HEK293 (cell line): ENCODE measurements at regions not wholly inside any gene's neighbourhood (a gene's known extent, or its start where the extent isn't known, plus 50 kb on each side); places are given as distances from the start of the nearest gene placed in this dataset.

Experiments used
- CTCF ChIA-PET: fragments of 350-600 bp; formaldehyde crosslinking; extraction: SDS; loops from one replicate; lab custom pipeline; 2021; ENCODE audit warnings: antibody characterized with exemption; lab: Yijun Ruan, JAX
- POLR2A ChIA-PET: fragments of 300-600 bp; formaldehyde crosslinking; extraction: SDS; loops from one replicate; lab custom pipeline; 2020; ENCODE audit warnings: antibody characterized with exemption, inconsistent platforms; lab: Yijun Ruan, JAX
- H3K27ac ChIP-seq: fragments of 200-500 bp; sonication (Bioruptor generic); 2 replicates; pipeline ENCODE4 v1.5.1; 2014; ENCODE audit warnings: low read depth, low read length, control low read depth, inconsistent platforms; ENCODE audit errors: extremely low read depth
- H3K36me3 ChIP-seq, 2 experiments: fragments of 200-500 bp in 1 of 2; sonication (Bioruptor generic) in 1 of 2; 1 replicate in 1 of 2; 2 replicates in 1 of 2; pipeline ENCODE4 v1.5.1; 2014 to 2017; ENCODE audit warnings: inconsistent platforms in 2 of 2, low read length in 2 of 2; ENCODE audit not compliant: control insufficient read depth in 2 of 2, insufficient read depth in 1 of 2
- H3K4me1 ChIP-seq: fragments of 200-500 bp; sonication (Bioruptor generic); 2 replicates; pipeline ENCODE4 v1.5.1; 2014; ENCODE audit warnings: mild to moderate bottlenecking, low read length, inconsistent platforms; ENCODE audit not compliant: control insufficient read depth, insufficient read depth
- H3K4me3 ChIP-seq: 2 replicates; pipeline ENCODE4 v1.5.1; 2011; ENCODE audit warnings: low read depth, mild to moderate bottlenecking, control low read depth, low read length, moderate library complexity
- H3K9me3 ChIP-seq: fragments of 200-500 bp; sonication (Bioruptor generic); 2 replicates; pipeline ENCODE4 v1.5.1; 2014; ENCODE audit warnings: low read depth, low read length, inconsistent platforms; ENCODE audit not compliant: control insufficient read depth, insufficient read depth
- BCL11A ChIP-seq: fragments of 450-650 bp; formaldehyde crosslinking; IDR thresholded peaks from 2 replicates; pipeline ENCODE4 v1.5.1; 2016; ENCODE audit warnings: low read depth, missing biosample characterization, missing genetic modification characterization
- ELK4 ChIP-seq: IDR thresholded peaks from 2 replicates; pipeline ENCODE4 v1.6.1; 2011; ENCODE audit warnings: mild to moderate bottlenecking, low read depth, low read length, borderline replicate concordance
- GLI2 ChIP-seq: fragments of 450-650 bp; formaldehyde crosslinking; IDR thresholded peaks from 2 replicates; pipeline ENCODE4; 2017; ENCODE audit warnings: missing biosample characterization, missing genetic modification characterization, low read depth, borderline replicate concordance
- IKZF3 ChIP-seq: fragments of 450-650 bp; IDR thresholded peaks from 2 replicates; pipeline ENCODE4 v1.5.0; 2018; ENCODE audit warnings: missing biosample characterization, mild to moderate bottlenecking, missing genetic modification characterization, moderate library complexity
- MYNN ChIP-seq: fragments of 450-650 bp; formaldehyde crosslinking; IDR thresholded peaks from 2 replicates; pipeline ENCODE4 v1.5.1; 2016; ENCODE audit warnings: missing biosample characterization, missing genetic modification characterization, borderline replicate concordance
- OSR2 ChIP-seq: fragments of 450-650 bp; formaldehyde crosslinking; IDR thresholded peaks from 2 replicates; pipeline ENCODE4 v1.5.1; 2016; ENCODE audit warnings: missing biosample characterization, missing genetic modification characterization
- REPIN1 ChIP-seq: fragments of 450-650 bp; formaldehyde crosslinking; IDR thresholded peaks from 2 replicates; pipeline ENCODE4 v1.5.1; 2017; ENCODE audit warnings: missing biosample characterization, missing genetic modification characterization, low read depth
- REST ChIP-seq: fragments of 450-650 bp; formaldehyde crosslinking; IDR thresholded peaks from 2 replicates; pipeline ENCODE4 v1.5.1; 2016; ENCODE audit warnings: missing biosample characterization, missing genetic modification characterization
- SCRT2 ChIP-seq: fragments of 450-650 bp; formaldehyde crosslinking; IDR thresholded peaks from 2 replicates; pipeline ENCODE4 v1.5.1; 2016; ENCODE audit warnings: missing biosample characterization, missing genetic modification characterization
- ZBTB49 ChIP-seq: fragments of 450-650 bp; formaldehyde crosslinking; IDR thresholded peaks from 2 replicates; pipeline ENCODE4 v1.5.1; 2016; ENCODE audit warnings: missing biosample characterization, missing genetic modification characterization, low read depth
- ZBTB7A ChIP-seq: fragments of 450-650 bp; formaldehyde crosslinking; IDR thresholded peaks from 2 replicates; pipeline ENCODE4 v1.5.1; 2016; ENCODE audit warnings: low read depth, missing biosample characterization, missing genetic modification characterization
- ZFP41 ChIP-seq: fragments of 450-650 bp; formaldehyde crosslinking; IDR thresholded peaks from 2 replicates; pipeline ENCODE4 v1.5.1; 2016; ENCODE audit warnings: missing biosample characterization, missing genetic modification characterization, borderline replicate concordance
- ZNF132 ChIP-seq: fragments of 450-650 bp; formaldehyde crosslinking; IDR thresholded peaks from 2 replicates; pipeline ENCODE4 v1.5.1; 2017; ENCODE audit warnings: missing biosample characterization, missing genetic modification characterization, borderline replicate concordance
- ZNF175 ChIP-seq: fragments of 450-650 bp; formaldehyde crosslinking; IDR thresholded peaks from 2 replicates; pipeline ENCODE4 v1.5.1; 2016; ENCODE audit warnings: missing biosample characterization, missing genetic modification characterization
- ZNF248 ChIP-seq: fragments of 450-650 bp; formaldehyde crosslinking; IDR thresholded peaks from 2 replicates; pipeline ENCODE4 v1.5.1; 2017; ENCODE audit warnings: missing biosample characterization, missing genetic modification characterization
- ZNF292 ChIP-seq: fragments of 450-650 bp; formaldehyde crosslinking; IDR thresholded peaks from 2 replicates; pipeline ENCODE4 v1.5.1; 2016; ENCODE audit warnings: low read depth, missing biosample characterization, missing genetic modification characterization, borderline replicate concordance
- ZNF433 ChIP-seq: fragments of 450-650 bp; formaldehyde crosslinking; IDR thresholded peaks from 2 replicates; pipeline ENCODE4 v1.5.1; 2016; ENCODE audit warnings: missing biosample characterization, missing genetic modification characterization, low read depth
- ZNF544 ChIP-seq: fragments of 450-650 bp; formaldehyde crosslinking; IDR thresholded peaks from 2 replicates; pipeline ENCODE4 v1.5.0; 2017; ENCODE audit warnings: missing biosample characterization, missing genetic modification characterization
- ZNF549 ChIP-seq: fragments of 450-650 bp; IDR thresholded peaks from 2 replicates; pipeline ENCODE4 v1.5.1; 2018; ENCODE audit warnings: missing biosample characterization, missing genetic modification characterization, mild to moderate bottlenecking, inconsistent platforms, moderate library complexity
- ZNF558 ChIP-seq: fragments of 450-650 bp; formaldehyde crosslinking; IDR thresholded peaks from 2 replicates; pipeline ENCODE4 v1.5.1; 2016; ENCODE audit warnings: missing biosample characterization, missing genetic modification characterization
- ZNF626 ChIP-seq: fragments of 450-650 bp; sonication (Bioruptor Pico); formaldehyde crosslinking; IDR thresholded peaks from 2 replicates; pipeline ENCODE4 v1.5.1; 2018; ENCODE audit warnings: missing biosample characterization, missing genetic modification characterization, inconsistent platforms
- ZNF777 ChIP-seq: fragments of 450-650 bp; formaldehyde crosslinking; IDR thresholded peaks from 2 replicates; pipeline ENCODE4 v1.5.1; 2017; ENCODE audit warnings: missing biosample characterization, missing genetic modification characterization, borderline replicate concordance
- ZNF791 ChIP-seq: fragments of 450-650 bp; formaldehyde crosslinking; IDR thresholded peaks from 2 replicates; pipeline ENCODE4 v1.5.1; 2016; ENCODE audit warnings: missing biosample characterization, missing genetic modification characterization
- ZNF792 ChIP-seq: fragments of 450-650 bp; formaldehyde crosslinking; IDR thresholded peaks from 2 replicates; pipeline ENCODE4 v1.5.1; 2016; ENCODE audit warnings: missing biosample characterization, missing genetic modification characterization
- ZSCAN30 ChIP-seq: fragments of 450-650 bp; IDR thresholded peaks from 2 replicates; pipeline ENCODE4 v1.5.1; 2018; ENCODE audit warnings: missing biosample characterization, mild to moderate bottlenecking, missing genetic modification characterization, moderate library complexity
- ZXDB ChIP-seq: fragments of 450-650 bp; formaldehyde crosslinking; IDR thresholded peaks from 2 replicates; pipeline ENCODE4 v1.5.1; 2016; ENCODE audit warnings: missing biosample characterization, missing genetic modification characterization
- TF ChIP-seq, protein P1 (sequence below): fragments of 450-650 bp; formaldehyde crosslinking; IDR thresholded peaks from 2 replicates; pipeline ENCODE4 v1.5.1; 2016; ENCODE audit warnings: missing biosample characterization, missing genetic modification characterization

GRCh38 chr14:34065236-34065635, 114.4 kb upstream of the EGLN3 start:
- Histone ChIP-seq H3K4me3 (no peak overlapping the region), H3K9me3 (no peaks in the 10 kb centered on the region), H3K27ac (no peak overlapping the region), H3K36me3 (no peaks in the 10 kb centered on the region), H3K4me1 (peaks cover 7% of the 10 kb centered on the region)
- CTCF ChIA-PET, result no interaction called here
- POLR2A ChIA-PET, result no interaction called here
- TF ChIP-seq OSR2 (tag by site-specific recombination) (no peak), ZNF132 (no peak), ZNF626 (tag by site-specific recombination) (no peak), ZSCAN30 (no peak), ZNF544 (tag by site-specific recombination) (no peak), ZNF175 (tag by site-specific recombination) (no peak), BCL11A (no peak), REST (no peak), ELK4 (no peak), ZBTB7A (tag by site-specific recombination) (no peak), SCRT2 (tag by site-specific recombination) (no peak), MYNN (tag by site-specific recombination) (no peak), ZNF248 (tag by site-specific recombination) (no peak)
- TF ChIP-seq, protein P1, sequence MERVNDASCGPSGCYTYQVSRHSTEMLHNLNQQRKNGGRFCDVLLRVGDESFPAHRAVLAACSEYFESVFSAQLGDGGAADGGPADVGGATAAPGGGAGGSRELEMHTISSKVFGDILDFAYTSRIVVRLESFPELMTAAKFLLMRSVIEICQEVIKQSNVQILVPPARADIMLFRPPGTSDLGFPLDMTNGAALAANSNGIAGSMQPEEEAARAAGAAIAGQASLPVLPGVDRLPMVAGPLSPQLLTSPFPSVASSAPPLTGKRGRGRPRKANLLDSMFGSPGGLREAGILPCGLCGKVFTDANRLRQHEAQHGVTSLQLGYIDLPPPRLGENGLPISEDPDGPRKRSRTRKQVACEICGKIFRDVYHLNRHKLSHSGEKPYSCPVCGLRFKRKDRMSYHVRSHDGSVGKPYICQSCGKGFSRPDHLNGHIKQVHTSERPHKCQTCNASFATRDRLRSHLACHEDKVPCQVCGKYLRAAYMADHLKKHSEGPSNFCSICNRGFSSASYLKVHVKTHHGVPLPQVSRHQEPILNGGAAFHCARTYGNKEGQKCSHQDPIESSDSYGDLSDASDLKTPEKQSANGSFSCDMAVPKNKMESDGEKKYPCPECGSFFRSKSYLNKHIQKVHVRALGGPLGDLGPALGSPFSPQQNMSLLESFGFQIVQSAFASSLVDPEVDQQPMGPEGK (tag by site-specific recombination), result no peak

DNA sequence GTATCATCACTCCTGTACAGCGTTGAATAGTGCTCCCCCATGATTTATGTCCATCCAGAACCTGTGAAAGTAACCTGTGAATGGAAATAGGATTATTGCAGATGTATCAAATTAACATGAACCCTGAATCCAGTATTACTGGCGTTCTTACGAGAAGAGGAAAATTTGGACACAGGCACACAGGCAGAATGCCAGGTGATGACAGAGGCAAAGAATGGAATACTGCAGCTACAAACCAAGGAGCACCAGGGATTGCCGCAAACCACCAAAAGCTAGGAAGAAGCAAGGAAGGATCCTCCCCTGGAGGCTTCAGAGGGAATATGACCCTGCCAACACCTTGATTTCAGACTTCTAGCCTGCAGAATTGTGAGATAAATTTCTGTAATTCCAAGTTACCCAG, 113.5 kb upstream of the EGLN3 start:
- no peak for TF ChIP-seq IKZF3 (tag by site-specific recombination)
- TF ChIP-seq ZNF558, result no peak
- TF ChIP-seq ZNF433, result no peak
- TF ChIP-seq ZNF791 (tag by site-specific recombination), result no peak
- TF ChIP-seq ZNF777 (tag by site-specific recombination), result no peak
- no peak for TF ChIP-seq ZBTB49 (tag by site-specific recombination)
- no peak for TF ChIP-seq ZNF292
- no peak for TF ChIP-seq REPIN1 (tag by site-specific recombination)
- TF ChIP-seq ZNF549 (tag by site-specific recombination), result no peak
- no peak for TF ChIP-seq ZFP41 (tag by site-specific recombination)
- TF ChIP-seq ZXDB (tag by site-specific recombination), result no peak
- TF ChIP-seq GLI2 (tag by site-specific recombination), result no peak
- no peak for TF ChIP-seq ZNF792 (tag by site-specific recombination)
- no peaks in the 10 kb centered on the region for H3K9me3 ChIP-seq
- no peaks in the 10 kb centered on the region for H3K36me3 ChIP-seq
- no peak overlapping the region for H3K4me3 ChIP-seq
- POLR2A ChIA-PET, result no interaction called here
- CTCF ChIA-PET, result no interaction called here
- no peak overlapping the region for H3K27ac ChIP-seq
- H3K4me1 ChIP-seq, result peaks cover 2% of the 10 kb centered on the region; the same call in 1 of the 2 replicates
